ENCODE measurements at regions not wholly inside any gene's neighbourhood (a gene's known extent, or its start where the extent isn't known, plus 50 kb on each side); places are given as distances from the start of the nearest gene placed in this dataset.

DNA sequence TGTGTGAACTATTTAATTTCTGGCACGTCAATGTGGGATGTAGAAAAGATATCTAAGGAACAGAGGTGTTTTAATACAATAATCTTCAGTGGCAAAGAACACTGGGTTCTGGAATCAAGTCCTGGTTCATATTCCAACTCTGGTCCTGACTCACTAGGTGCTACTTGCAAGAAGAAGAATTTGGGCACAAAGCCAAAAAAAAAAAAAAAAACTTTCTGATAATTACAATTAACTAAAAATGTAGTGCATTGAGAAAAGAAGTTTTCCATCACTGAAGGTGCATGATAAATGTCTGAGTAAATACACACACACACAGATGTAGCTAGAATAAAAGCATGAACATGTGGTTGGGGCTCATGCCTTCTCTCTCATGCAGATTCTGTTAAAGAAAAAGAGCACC, 424.4 kb upstream of the REG3G start:
- DNase-seq (ENCODE audit: extremely low spot score in 2 of 2): no peak
- Histone ChIP-seq H3K9me3 (no peaks in the 10 kb centered on the region), H3K27me3 (no peaks in the 10 kb centered on the region), H3K36me3 (no peaks in the 10 kb centered on the region), H3K27ac (no peak overlapping the region), H3K4me3 (no peak overlapping the region), H3K4me1 (no peaks in the 10 kb centered on the region)
- intact Hi-C loops (cut with DNase I): no loop called here
- TF ChIP-seq POLR2A (IDR thresholded peaks at IDR 0.05) (no peak), POLR2AphosphoS5 (IDR thresholded peaks at IDR 0.05; ENCODE audit: insufficient read depth in 1 of 2, low read depth in 1 of 2) (no peak)
- TF ChIP-seq, protein P1, sequence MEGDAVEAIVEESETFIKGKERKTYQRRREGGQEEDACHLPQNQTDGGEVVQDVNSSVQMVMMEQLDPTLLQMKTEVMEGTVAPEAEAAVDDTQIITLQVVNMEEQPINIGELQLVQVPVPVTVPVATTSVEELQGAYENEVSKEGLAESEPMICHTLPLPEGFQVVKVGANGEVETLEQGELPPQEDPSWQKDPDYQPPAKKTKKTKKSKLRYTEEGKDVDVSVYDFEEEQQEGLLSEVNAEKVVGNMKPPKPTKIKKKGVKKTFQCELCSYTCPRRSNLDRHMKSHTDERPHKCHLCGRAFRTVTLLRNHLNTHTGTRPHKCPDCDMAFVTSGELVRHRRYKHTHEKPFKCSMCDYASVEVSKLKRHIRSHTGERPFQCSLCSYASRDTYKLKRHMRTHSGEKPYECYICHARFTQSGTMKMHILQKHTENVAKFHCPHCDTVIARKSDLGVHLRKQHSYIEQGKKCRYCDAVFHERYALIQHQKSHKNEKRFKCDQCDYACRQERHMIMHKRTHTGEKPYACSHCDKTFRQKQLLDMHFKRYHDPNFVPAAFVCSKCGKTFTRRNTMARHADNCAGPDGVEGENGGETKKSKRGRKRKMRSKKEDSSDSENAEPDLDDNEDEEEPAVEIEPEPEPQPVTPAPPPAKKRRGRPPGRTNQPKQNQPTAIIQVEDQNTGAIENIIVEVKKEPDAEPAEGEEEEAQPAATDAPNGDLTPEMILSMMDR (IDR thresholded peaks at IDR 0.05): no peak

GRCh38 chr2:78602862-78603261, 422.6 kb upstream of the REG3G start:
- Histone ChIP-seq H3K36me3 (no peaks in the 10 kb centered on the region), H3K4me1 (no peaks in the 10 kb centered on the region), H3K9me3 (no peaks in the 10 kb centered on the region), H3K4me3 (no peak overlapping the region), H3K27ac (no peak overlapping the region), H3K27me3 (no peaks in the 10 kb centered on the region)
- no peak for DNase-seq (ENCODE audit: extremely low spot score in 2 of 2)
- TF ChIP-seq POLR2A (IDR thresholded peaks at IDR 0.05) (no peak), POLR2AphosphoS5 (IDR thresholded peaks at IDR 0.05; ENCODE audit: insufficient read depth in 1 of 2, low read depth in 1 of 2) (no peak)
- TF ChIP-seq, protein P1 (IDR thresholded peaks at IDR 0.05): no peak
- intact Hi-C loops (cut with DNase I): no loop called here

GRCh38 chr2:78606895-78607294, 418.6 kb upstream of the REG3G start:
- DNase-seq (ENCODE audit: extremely low spot score in 2 of 2): no peak
- Histone ChIP-seq H3K36me3 (no peaks in the 10 kb centered on the region), H3K4me3 (no peak overlapping the region), H3K27ac (no peak overlapping the region), H3K9me3 (no peaks in the 10 kb centered on the region), H3K27me3 (no peaks in the 10 kb centered on the region), H3K4me1 (no peaks in the 10 kb centered on the region)
- TF ChIP-seq, protein P1 (IDR thresholded peaks at IDR 0.05): no peak
- no peak for TF ChIP-seq POLR2AphosphoS5 (IDR thresholded peaks at IDR 0.05; ENCODE audit: insufficient read depth in 1 of 2, low read depth in 1 of 2)
- no peak for TF ChIP-seq POLR2A (IDR thresholded peaks at IDR 0.05)
- intact Hi-C loops (cut with DNase I): no loop called here

- no peak for TF ChIP-seq POLR2A (IDR thresholded peaks at IDR 0.05)
- no peak overlapping the region for H3K4me3 ChIP-seq
- no peak overlapping the region for H3K27ac ChIP-seq
- intact Hi-C loops (cut with DNase I): no loop called here
- no peaks in the 10 kb centered on the region for H3K9me3 ChIP-seq
- no peaks in the 10 kb centered on the region for H3K36me3 ChIP-seq
- DNase-seq (ENCODE audit: extremely low spot score in 2 of 2): no peak
- no peaks in the 10 kb centered on the region for H3K27me3 ChIP-seq
- H3K4me1 ChIP-seq: no peaks in the 10 kb centered on the region
Measured at GRCh38 chr2:78614726-78615125, 410.8 kb upstream of the REG3G start.

GRCh38 chr2:78615956-78616355, 409.5 kb upstream of the REG3G start:
- no peaks in the 10 kb centered on the region for H3K27me3 ChIP-seq
- no peaks in the 10 kb centered on the region for H3K36me3 ChIP-seq
- no peak overlapping the region for H3K27ac ChIP-seq
- H3K4me1 ChIP-seq: no peaks in the 10 kb centered on the region
- intact Hi-C loops (cut with DNase I): no loop called here
- no peak for DNase-seq (ENCODE audit: extremely low spot score in 2 of 2)
- no peaks in the 10 kb centered on the region for H3K9me3 ChIP-seq
- no peak overlapping the region for H3K4me3 ChIP-seq
- TF ChIP-seq, protein P1 (IDR thresholded peaks at IDR 0.05): no peak
- no peak for TF ChIP-seq POLR2A (IDR thresholded peaks at IDR 0.05)
- TF ChIP-seq POLR2AphosphoS5 (IDR thresholded peaks at IDR 0.05; ENCODE audit: insufficient read depth in 1 of 2, low read depth in 1 of 2): no peak

- Histone ChIP-seq H3K4me1 (no peaks in the 10 kb centered on the region), H3K4me3 (no peak overlapping the region), H3K36me3 (no peaks in the 10 kb centered on the region), H3K27ac (no peak overlapping the region), H3K27me3 (no peaks in the 10 kb centered on the region), H3K9me3 (no peaks in the 10 kb centered on the region)
- TF ChIP-seq, protein P1 (IDR thresholded peaks at IDR 0.05): no peak
- no peak for TF ChIP-seq POLR2AphosphoS5 (IDR thresholded peaks at IDR 0.05; ENCODE audit: insufficient read depth in 1 of 2, low read depth in 1 of 2)
- no peak for TF ChIP-seq POLR2A (IDR thresholded peaks at IDR 0.05)
- intact Hi-C loops (cut with DNase I): no loop called here
- no peak for DNase-seq (ENCODE audit: extremely low spot score in 2 of 2)
Measured at GRCh38 chr2:78634425-78634824, 391.1 kb upstream of the REG3G start.

Measured in vagina (tissue), 2 donors.